Naive thymus-derived CD8-positive, alpha-beta T cell (primary cell): ENCODE measurements at regions not wholly inside any gene's neighbourhood (a gene's known extent, or its start where the extent isn't known, plus 50 kb on each side); places are given as distances from the start of the nearest gene placed in this dataset.
"Not testable (repeated sequence)": the region's sequence is repeated elsewhere in the genome, so short reads cannot be mapped to it uniquely, and the experiment has no call there.

Experiments
- ATAC-seq, 2 donors: fragments of 150-1000 bp; cut with Tn5 transposase in 1 of 2; sonication (Bioruptor Pico), chemical (Tn5 transposase) in 1 of 2; 1 replicate in 1 of 2; 2 replicates in 1 of 2; pipeline ENCODE4 v1.10.0; 2021; ENCODE audit warnings: mild to moderate bottlenecking in 2 of 2, moderate library complexity in 2 of 2
- POLR2A ChIA-PET: fragments of 350-600 bp; sonication (Branson Sonifier 250); formaldehyde crosslinking; loops from one replicate; lab custom pipeline; 2021; ENCODE audit warnings: antibody characterized with exemption; lab: Charles Lee
- DNase-seq, 10 donors: peaks; one replicate each; pipeline versions ENCODE4 v3.0.0 to v3.0.0-alpha.2; 2020 to 2022
- H3K27ac Mint-ChIP-seq, 10 donors: one replicate each; pipeline ENCODE4 v1.8.0; 2020 to 2022; ENCODE audit warnings: mild to moderate bottlenecking in 10 of 10, mixed read lengths in 10 of 10, moderate library complexity in 4 of 10, inconsistent platforms in 1 of 10
- H3K27me3 Mint-ChIP-seq, 5 donors: one replicate each; pipeline ENCODE4 v1.8.0; 2021 to 2022; ENCODE audit warnings: mixed read lengths in 5 of 5
- H3K36me3 Mint-ChIP-seq, 3 donors: one replicate each; pipeline ENCODE4 v1.8.0; 2020 to 2022; ENCODE audit warnings: mixed read lengths in 3 of 3, mild to moderate bottlenecking in 2 of 3, inconsistent platforms in 1 of 3
- H3K4me1 Mint-ChIP-seq, 4 donors: one replicate each; pipeline ENCODE4 v1.8.0; 2021 to 2022; ENCODE audit warnings: mixed read lengths in 4 of 4
- H3K4me3 Mint-ChIP-seq, 10 donors: one replicate each; pipeline ENCODE4 v1.8.0; 2020 to 2022; ENCODE audit warnings: mild to moderate bottlenecking in 10 of 10, mixed read lengths in 10 of 10, moderate library complexity in 6 of 10, inconsistent platforms in 1 of 10
- H3K9me3 Mint-ChIP-seq, 9 donors: one replicate each; pipeline ENCODE4 v1.8.0; 2020 to 2022; ENCODE audit warnings: mixed read lengths in 9 of 9, mild to moderate bottlenecking in 3 of 9, inconsistent platforms in 1 of 9, moderate library complexity in 1 of 9

- POLR2A ChIA-PET = no interaction called here
These were observed 269.4 kb upstream of the RBMS3 start for GRCh38 chr3:29011441-29011840.

GRCh38 chr3:29011966-29012365, 268.9 kb upstream of the RBMS3 start:
- DNase-seq (no peak), ATAC-seq (no peak)
- Mint-ChIP-seq H3K27ac (no peak overlapping the region), H3K36me3 (no peaks in the 10 kb centered on the region), H3K4me3 (no peak overlapping the region), H3K4me1 (no peaks in the 10 kb centered on the region), H3K9me3 (no peaks in the 10 kb centered on the region), H3K27me3 (no peaks in the 10 kb centered on the region)
- POLR2A ChIA-PET = no interaction called here

More at GRCh38 chr3:29011441-29011840, 269.4 kb upstream of the RBMS3 start:
- DNase-seq (no peak), ATAC-seq (no peak)
- Mint-ChIP-seq H3K36me3 (no peaks in the 10 kb centered on the region), H3K4me1 (no peaks in the 10 kb centered on the region), H3K27me3 (peaks cover 0 to 2% (median 0%) of the 10 kb centered on the region in 5 donors), H3K27ac (no peak overlapping the region), H3K9me3 (no peaks in the 10 kb centered on the region), H3K4me3 (no peak overlapping the region)

GRCh38 chr3:29022976-29023375, 257.9 kb upstream of the RBMS3 start:
- peaks cover 0 to 17% (median 5%) of the 10 kb centered on the region in 9 donors for H3K9me3 Mint-ChIP-seq
- POLR2A ChIA-PET = no interaction called here
- DNase-seq (no peak), ATAC-seq (no peak)
- H3K36me3 Mint-ChIP-seq = no peaks in the 10 kb centered on the region
- H3K4me1 Mint-ChIP-seq = no peaks in the 10 kb centered on the region
- no peak overlapping the region for H3K4me3 Mint-ChIP-seq
- no peaks in the 10 kb centered on the region for H3K27me3 Mint-ChIP-seq
- H3K27ac Mint-ChIP-seq = no peak overlapping the region

GRCh38 chr3:29026286-29026685, 254.6 kb upstream of the RBMS3 start:
- Mint-ChIP-seq H3K27ac (no peak overlapping the region), H3K27me3 (no peaks in the 10 kb centered on the region), H3K36me3 (no peaks in the 10 kb centered on the region), H3K4me1 (no peaks in the 10 kb centered on the region), H3K4me3 (no peak overlapping the region), H3K9me3 (peaks cover 0 to 17% (median 5%) of the 10 kb centered on the region in 9 donors)
- no peak for DNase-seq
- ATAC-seq = no peak
- POLR2A ChIA-PET = no interaction called here

GRCh38 chr3:29026959-29027358, 253.9 kb upstream of the RBMS3 start:
- H3K4me3 Mint-ChIP-seq = no peak overlapping the region
- POLR2A ChIA-PET = no interaction called here
- H3K36me3 Mint-ChIP-seq = no peaks in the 10 kb centered on the region
- no peak for ATAC-seq
- DNase-seq = no peak
- peaks cover 0 to 17% (median 5%) of the 10 kb centered on the region in 9 donors for H3K9me3 Mint-ChIP-seq
- peaks cover 0 to 3% (median 0%) of the 10 kb centered on the region in 5 donors for H3K27me3 Mint-ChIP-seq
- H3K4me1 Mint-ChIP-seq = no peaks in the 10 kb centered on the region
- no peak overlapping the region for H3K27ac Mint-ChIP-seq

- H3K9me3 Mint-ChIP-seq = peaks cover 0 to 16% (median 0%) of the 10 kb centered on the region in 9 donors
- ATAC-seq = not testable (repeated sequence)
These were observed 249.7 kb upstream of the RBMS3 start for GRCh38 chr3:29031175-29031574.

GRCh38 chr3:29033511-29033910, 247.4 kb upstream of the RBMS3 start:
- Mint-ChIP-seq H3K4me1 (no peaks in the 10 kb centered on the region), H3K9me3 (peaks cover 0 to 12% (median 0%) of the 10 kb centered on the region in 9 donors), H3K27ac (no peak overlapping the region), H3K36me3 (no peaks in the 10 kb centered on the region), H3K4me3 (no peak overlapping the region), H3K27me3 (peaks cover 0 to 3% (median 0%) of the 10 kb centered on the region in 5 donors)
- no peak for ATAC-seq
- POLR2A ChIA-PET = no interaction called here
- no peak for DNase-seq

More at GRCh38 chr3:29031175-29031574, 249.7 kb upstream of the RBMS3 start:
- H3K4me1 Mint-ChIP-seq, H3K27ac Mint-ChIP-seq, H3K27me3 Mint-ChIP-seq, H3K36me3 Mint-ChIP-seq, POLR2A ChIA-PET, DNase-seq, H3K4me3 Mint-ChIP-seq: not testable (repeated sequence)

- Mint-ChIP-seq H3K36me3 (peaks cover 0 to 3% (median 0%) of the 10 kb centered on the region in 3 donors), H3K27me3 (peaks cover 0 to 6% (median 1%) of the 10 kb centered on the region in 5 donors), H3K4me1 (no peaks in the 10 kb centered on the region), H3K4me3 (no peak overlapping the region), H3K27ac (no peak overlapping the region), H3K9me3 (peaks cover 0 to 34% (median 12%) of the 10 kb centered on the region in 9 donors)
- POLR2A ChIA-PET = no interaction called here
- DNase-seq (no peak), ATAC-seq (no peak)
These were observed 230.7 kb upstream of the RBMS3 start for GRCh38 chr3:29050155-29050554.

GRCh38 chr3:29057326-29057725, 223.5 kb upstream of the RBMS3 start:
- H3K9me3 Mint-ChIP-seq = peaks cover 4 to 59% (median 25%) of the 10 kb centered on the region in 9 donors
- no peak overlapping the region for H3K4me3 Mint-ChIP-seq
- no peak for DNase-seq
- peaks cover 0 to 18% (median 0%) of the 10 kb centered on the region in 3 donors for H3K36me3 Mint-ChIP-seq
- no peak for ATAC-seq
- no peaks in the 10 kb centered on the region for H3K4me1 Mint-ChIP-seq
- POLR2A ChIA-PET = no interaction called here
- H3K27me3 Mint-ChIP-seq = peaks cover 0 to 13% (median 3%) of the 10 kb centered on the region in 5 donors
- no peak overlapping the region for H3K27ac Mint-ChIP-seq

GRCh38 chr3:29064085-29064484, 216.8 kb upstream of the RBMS3 start:
- Mint-ChIP-seq H3K36me3 (no peaks in the 10 kb centered on the region), H3K9me3 (peaks cover 0 to 12% (median 3%) of the 10 kb centered on the region in 9 donors), H3K27me3 (no peaks in the 10 kb centered on the region), H3K4me3 (no peak overlapping the region), H3K27ac (no peak overlapping the region), H3K4me1 (no peaks in the 10 kb centered on the region)
- ATAC-seq = no peak
- no peak for DNase-seq
- POLR2A ChIA-PET = no interaction called here

GRCh38 chr3:29065211-29065785, 215.6 kb upstream of the RBMS3 start:
- Mint-ChIP-seq H3K27ac (no peak overlapping the region), H3K36me3 (no peaks in the 10 kb centered on the region), H3K4me1 (no peaks in the 10 kb centered on the region), H3K4me3 (no peak overlapping the region), H3K27me3 (no peaks in the 10 kb centered on the region), H3K9me3 (peaks cover 0 to 7% (median 0%) of the 10 kb centered on the region in 9 donors)
- ATAC-seq (no peak), DNase-seq (no peak)
- POLR2A ChIA-PET = no interaction called here

- ATAC-seq = no peak
- POLR2A ChIA-PET = no interaction called here
- Mint-ChIP-seq H3K4me3 (no peak overlapping the region), H3K9me3 (peaks cover 0 to 11% (median 0%) of the 10 kb centered on the region in 9 donors), H3K27me3 (no peaks in the 10 kb centered on the region), H3K4me1 (no peaks in the 10 kb centered on the region), H3K36me3 (no peaks in the 10 kb centered on the region), H3K27ac (no peak overlapping the region)
- no peak for DNase-seq
These were observed 213.9 kb upstream of the RBMS3 start for GRCh38 chr3:29067007-29067406.

GRCh38 chr3:29070959-29071634, 209.8 kb upstream of the RBMS3 start:
- no peak overlapping the region for H3K27ac Mint-ChIP-seq

More at GRCh38 chr3:29070959-29071634, 209.8 kb upstream of the RBMS3 start:
- POLR2A ChIA-PET = no interaction called here
- no peak for DNase-seq
- H3K4me3 Mint-ChIP-seq = no peak overlapping the region
- no peak for ATAC-seq
- no peaks in the 10 kb centered on the region for H3K4me1 Mint-ChIP-seq
- no peaks in the 10 kb centered on the region for H3K36me3 Mint-ChIP-seq
- H3K27me3 Mint-ChIP-seq = peaks cover 0 to 3% (median 0%) of the 10 kb centered on the region in 5 donors
- H3K9me3 Mint-ChIP-seq = peaks cover 0 to 17% (median 2%) of the 10 kb centered on the region in 9 donors
